ENCODE measurements at regions not wholly inside any gene's neighbourhood (a gene's known extent, or its start where the extent isn't known, plus 50 kb on each side); places are given as distances from the start of the nearest gene placed in this dataset.

DNA sequence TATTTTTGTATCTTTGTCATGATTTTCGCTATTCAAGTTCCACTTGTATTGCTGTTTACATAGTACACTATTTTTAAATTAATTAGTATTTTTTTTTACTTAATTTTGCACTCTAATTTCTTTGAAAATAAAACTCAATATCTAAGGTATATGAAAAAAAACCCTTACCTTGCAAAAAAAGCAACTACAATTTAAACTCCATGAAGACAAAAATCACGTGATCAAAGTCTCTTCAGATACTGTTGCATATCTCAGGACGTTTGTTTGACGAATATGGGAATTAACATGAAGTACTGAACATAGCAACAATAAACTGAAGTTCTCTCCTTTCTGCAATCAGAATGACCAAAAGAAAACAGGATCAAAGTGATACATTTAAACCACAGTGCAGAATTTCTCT is 968.4 kb upstream of the SEL1L start:
- no peaks in the 10 kb centered on the region for H3K9me3 ChIP-seq

GRCh38 chr14:82504894-82505293 is 971.2 kb upstream of the SEL1L start:
- intact Hi-C loops (cut with DNase I), result no loop called here
- Histone ChIP-seq H3K27ac (no peak overlapping the region), H3K9me3 (no peaks in the 10 kb centered on the region), H3K4me3 (no peak overlapping the region), H3K27me3 (ENCODE audit: low read depth) (no peaks in the 10 kb centered on the region), H3K4me1 (no peaks in the 10 kb centered on the region), H3K36me3 (no peaks in the 10 kb centered on the region)
- TF ChIP-seq CTCF (IDR thresholded peaks at IDR 0.05), result no peak
- DNase-seq (no peak), ATAC-seq (no peak)

More for the DNA sequence above, 968.4 kb upstream of the SEL1L start:
- H3K27me3 ChIP-seq (ENCODE audit: low read depth), result no peaks in the 10 kb centered on the region
- H3K36me3 ChIP-seq, result no peaks in the 10 kb centered on the region
- no peak for ATAC-seq
- no peak for TF ChIP-seq CTCF (IDR thresholded peaks at IDR 0.05)
- DNase-seq, result no peak
- no peak overlapping the region for H3K27ac ChIP-seq
- no peaks in the 10 kb centered on the region for H3K4me1 ChIP-seq
- no peak overlapping the region for H3K4me3 ChIP-seq
- intact Hi-C loops (cut with DNase I), result no loop called here

- no peak for TF ChIP-seq CTCF (IDR thresholded peaks at IDR 0.05)
- Histone ChIP-seq H3K4me3 (no peak overlapping the region), H3K27ac (no peak overlapping the region), H3K36me3 (no peaks in the 10 kb centered on the region), H3K9me3 (no peaks in the 10 kb centered on the region), H3K4me1 (no peaks in the 10 kb centered on the region), H3K27me3 (ENCODE audit: low read depth) (no peaks in the 10 kb centered on the region)
- no peak for ATAC-seq
- intact Hi-C loops (cut with DNase I), result no loop called here
- DNase-seq, result no peak
Measured at GRCh38 chr14:82510007-82510406, 976.4 kb upstream of the SEL1L start.

DNA sequence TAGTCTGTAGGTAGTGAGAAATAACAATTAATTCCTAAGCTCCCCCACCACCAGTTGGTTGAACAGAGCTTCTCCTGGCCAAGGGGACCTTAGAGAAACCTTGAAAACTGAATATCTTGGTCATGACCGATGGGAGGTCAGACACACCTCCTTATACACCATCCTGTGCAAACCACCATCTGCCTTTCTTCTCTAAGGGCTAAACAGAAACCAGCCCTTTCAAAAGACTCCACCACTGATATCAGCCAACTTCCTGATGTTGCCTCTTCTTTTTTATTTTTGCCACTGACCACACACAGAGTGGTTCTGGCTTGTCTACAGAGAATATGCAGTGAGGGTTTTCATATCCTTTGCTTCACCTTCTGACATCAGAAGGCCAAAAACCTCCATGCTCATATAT is 977.7 kb upstream of the SEL1L start:
- intact Hi-C loops (cut with DNase I), result no loop called here
- H3K36me3 ChIP-seq, result no peaks in the 10 kb centered on the region
- H3K27me3 ChIP-seq (ENCODE audit: low read depth), result no peaks in the 10 kb centered on the region
- no peaks in the 10 kb centered on the region for H3K4me1 ChIP-seq
- no peaks in the 10 kb centered on the region for H3K9me3 ChIP-seq
- no peak overlapping the region for H3K27ac ChIP-seq
- ATAC-seq, result no peak
- no peak for DNase-seq
- TF ChIP-seq CTCF (IDR thresholded peaks at IDR 0.05), result no peak
- no peak overlapping the region for H3K4me3 ChIP-seq

DNA sequence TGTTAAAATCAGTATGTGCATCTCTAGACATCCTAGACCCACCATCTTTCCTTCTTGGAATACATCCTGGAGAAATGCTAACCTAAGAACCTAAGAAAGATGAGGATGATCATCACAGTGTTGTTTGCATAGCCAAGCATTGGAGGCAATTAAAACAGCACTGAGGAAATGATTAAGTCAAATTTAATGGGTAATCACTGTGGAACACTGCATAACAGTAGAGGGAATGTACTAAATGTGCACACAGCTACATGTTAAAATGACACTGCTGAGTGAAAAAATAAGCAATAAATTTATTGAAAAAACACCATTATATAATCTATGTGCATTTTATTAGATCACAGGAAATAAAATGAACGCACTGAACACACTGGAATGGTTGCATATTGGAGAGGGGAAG is 987.1 kb upstream of the SEL1L start:
- no peak for ATAC-seq

More for the DNA sequence above, 987.1 kb upstream of the SEL1L start:
- DNase-seq, result no peak
- H3K27ac ChIP-seq, result no peak overlapping the region
- TF ChIP-seq CTCF (IDR thresholded peaks at IDR 0.05), result no peak
- intact Hi-C loops (cut with DNase I), result no loop called here
- H3K9me3 ChIP-seq, result no peaks in the 10 kb centered on the region
- H3K4me1 ChIP-seq, result no peaks in the 10 kb centered on the region
- H3K36me3 ChIP-seq, result no peaks in the 10 kb centered on the region
- no peaks in the 10 kb centered on the region for H3K27me3 ChIP-seq (ENCODE audit: low read depth)
- no peak overlapping the region for H3K4me3 ChIP-seq
